Keratinocyte (primary cell): ENCODE measurements at regions not wholly inside any gene's neighbourhood (a gene's known extent, or its start where the extent isn't known, plus 50 kb on each side); places are given as distances from the start of the nearest gene placed in this dataset.

Source experiments
- DNase-seq: peaks from one replicate; pipeline ENCODE4 v3.0.0-alpha.2; 2011; ENCODE audit warnings: low read depth, missing footprints, low spot score
- FAIRE-seq: peaks from 2 replicates; lab custom pipeline; 2011; peaks lifted over from hg19 to GRCh38; lab: Jason Lieb, UNC
- H2AFZ ChIP-seq: 2 replicates; pipeline ENCODE4 v1.6.0; 2012; ENCODE audit warnings: low read length, control low read depth, inconsistent platforms; ENCODE audit not compliant: control insufficient read depth
- H3K27ac ChIP-seq: 2 replicates; pipeline ENCODE4 v1.5.1; 2011; ENCODE audit warnings: low read length; ENCODE audit not compliant: control insufficient read depth, insufficient read depth
- H3K27me3 ChIP-seq: 3 replicates; pipeline ENCODE4 v1.6.0; 2011; ENCODE audit warnings: low read length; ENCODE audit not compliant: control insufficient read depth, insufficient read depth; ENCODE audit errors: extremely low read depth
- H3K36me3 ChIP-seq, 2 experiments: 2 replicates in 1 of 2; 3 replicates in 1 of 2; pipeline ENCODE4 v1.5.1; 2011; ENCODE audit warnings: low read length in 2 of 2, mild to moderate bottlenecking in 1 of 2; ENCODE audit not compliant: control insufficient read depth in 2 of 2, insufficient read depth in 2 of 2; ENCODE audit errors: extremely low read depth in 1 of 2
- H3K4me1 ChIP-seq: 3 replicates; pipeline ENCODE4 v1.5.1; 2011; ENCODE audit warnings: low read length; ENCODE audit not compliant: control insufficient read depth, insufficient read depth; ENCODE audit errors: extremely low read depth
- H3K4me2 ChIP-seq: 3 replicates; pipeline ENCODE4 v1.6.0; 2011; ENCODE audit warnings: low read depth, low read length; ENCODE audit not compliant: control insufficient read depth, insufficient read depth; ENCODE audit errors: extremely low read depth
- H3K4me3 ChIP-seq, 3 experiments: fragments of 200-600 bp in 1 of 3; sonication (generic) in 1 of 3; 2 replicates in 2 of 3; 3 replicates in 1 of 3; pipeline ENCODE4 v1.5.1; 2011 to 2016; ENCODE audit warnings: low read length in 3 of 3, mild to moderate bottlenecking in 3 of 3, control low read depth in 2 of 3, inconsistent platforms in 1 of 3, low read depth in 1 of 3, mixed read lengths in 1 of 3, mixed run types in 1 of 3, moderate library complexity in 1 of 3; ENCODE audit not compliant: control insufficient read depth in 2 of 3, insufficient read depth in 2 of 3; ENCODE audit errors: extremely low read depth in 1 of 3
- H3K79me2 ChIP-seq: 2 replicates; pipeline ENCODE4 v1.6.0; 2012; ENCODE audit warnings: low read length; ENCODE audit not compliant: control insufficient read depth, insufficient read depth
- H3K9ac ChIP-seq: 3 replicates; pipeline ENCODE4 v1.6.0; 2011; ENCODE audit warnings: low read length; ENCODE audit not compliant: control insufficient read depth, insufficient read depth; ENCODE audit errors: extremely low read depth
- H3K9me1 ChIP-seq: 3 replicates; pipeline ENCODE4 v1.6.0; 2011; ENCODE audit warnings: low read length; ENCODE audit not compliant: control insufficient read depth, insufficient read depth; ENCODE audit errors: extremely low read depth
- H3K9me3 ChIP-seq: 2 replicates; pipeline ENCODE4 v1.5.1; 2012; ENCODE audit warnings: low read depth, low read length; ENCODE audit not compliant: control insufficient read depth
- H4K20me1 ChIP-seq: 3 replicates; pipeline ENCODE4 v1.6.0; 2011; ENCODE audit warnings: low read length; ENCODE audit not compliant: control insufficient read depth, insufficient read depth; ENCODE audit errors: extremely low read depth
- EZH2 ChIP-seq: IDR thresholded peaks from one replicate; pipeline ENCODE4 v1.6.1; 2012; ENCODE audit warnings: inconsistent platforms, mild to moderate bottlenecking, low read length, moderate library complexity
- dilution Hi-C: fragments of 300-500 bp; cut with MboI; formaldehyde crosslinking; loops from one replicate; pipeline ENCODE4 v1.7.0; 2020; ENCODE audit warnings: low sequenced_read_pairs; ENCODE audit not compliant: extremely low pct_ligation_motif_present
- TF ChIP-seq, protein P1 (sequence below), 3 experiments: IDR thresholded peaks in 1 of 3; conservative IDR thresholded peaks in 1 of 3; optimal IDR thresholded peaks in 1 of 3; 2 replicates in 2 of 3; 3 replicates in 1 of 3; pipeline versions ENCODE3 to v1.5.1; 2011; ENCODE audit warnings: low read length in 3 of 3, mild to moderate bottlenecking in 3 of 3, moderate library complexity in 2 of 3, control low read depth in 1 of 3, inconsistent platforms in 1 of 3; ENCODE audit not compliant: insufficient read depth in 2 of 3; ENCODE audit errors: extremely low read depth in 1 of 3

DNA sequence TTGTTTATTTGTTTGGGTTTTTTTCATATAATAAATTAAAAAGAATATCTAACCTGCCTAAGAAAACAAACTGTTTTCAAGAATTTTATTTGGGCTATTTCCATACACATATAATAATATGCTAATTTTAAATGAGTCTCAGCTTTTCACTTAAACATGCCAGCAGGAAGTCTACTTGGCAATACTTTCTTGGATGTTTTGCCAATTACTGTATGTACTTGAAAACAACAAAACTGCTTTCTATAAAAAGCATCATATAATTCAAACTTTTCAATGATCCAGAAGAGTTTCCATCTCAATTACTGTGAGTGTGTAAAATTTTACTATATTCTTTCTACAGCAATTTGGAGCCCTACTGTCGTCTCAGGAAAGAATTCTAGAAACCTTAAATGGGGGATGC lies 961.2 kb downstream of the PCDH17 start:
- Histone ChIP-seq H3K36me3 (no peaks in the 10 kb centered on the region), H3K9ac (no peak overlapping the region), H3K4me2 (no peak overlapping the region), H3K9me3 (no peaks in the 10 kb centered on the region), H3K27ac (no peak overlapping the region), H3K79me2 (no peaks in the 10 kb centered on the region), H2AFZ (no peak overlapping the region), H3K9me1 (no peaks in the 10 kb centered on the region), H3K27me3 (no peaks in the 10 kb centered on the region), H3K4me3 (no peak overlapping the region), H4K20me1 (no peaks in the 10 kb centered on the region), H3K4me1 (no peaks in the 10 kb centered on the region)
- no peak for DNase-seq
- dilution Hi-C loops: no loop called here
- no peak for TF ChIP-seq EZH2
- TF ChIP-seq, protein P1, sequence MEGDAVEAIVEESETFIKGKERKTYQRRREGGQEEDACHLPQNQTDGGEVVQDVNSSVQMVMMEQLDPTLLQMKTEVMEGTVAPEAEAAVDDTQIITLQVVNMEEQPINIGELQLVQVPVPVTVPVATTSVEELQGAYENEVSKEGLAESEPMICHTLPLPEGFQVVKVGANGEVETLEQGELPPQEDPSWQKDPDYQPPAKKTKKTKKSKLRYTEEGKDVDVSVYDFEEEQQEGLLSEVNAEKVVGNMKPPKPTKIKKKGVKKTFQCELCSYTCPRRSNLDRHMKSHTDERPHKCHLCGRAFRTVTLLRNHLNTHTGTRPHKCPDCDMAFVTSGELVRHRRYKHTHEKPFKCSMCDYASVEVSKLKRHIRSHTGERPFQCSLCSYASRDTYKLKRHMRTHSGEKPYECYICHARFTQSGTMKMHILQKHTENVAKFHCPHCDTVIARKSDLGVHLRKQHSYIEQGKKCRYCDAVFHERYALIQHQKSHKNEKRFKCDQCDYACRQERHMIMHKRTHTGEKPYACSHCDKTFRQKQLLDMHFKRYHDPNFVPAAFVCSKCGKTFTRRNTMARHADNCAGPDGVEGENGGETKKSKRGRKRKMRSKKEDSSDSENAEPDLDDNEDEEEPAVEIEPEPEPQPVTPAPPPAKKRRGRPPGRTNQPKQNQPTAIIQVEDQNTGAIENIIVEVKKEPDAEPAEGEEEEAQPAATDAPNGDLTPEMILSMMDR (optimal IDR thresholded peaks at IDR 0.05 in 1 of 3, IDR thresholded peaks at IDR 0.05 in 1 of 3, conservative IDR thresholded peaks at IDR 0.05 in 1 of 3; ENCODE audit: extremely low read depth in 1 of 3, insufficient read depth in 2 of 3, low read length in 3 of 3): no peak
- FAIRE-seq: no peak

DNA sequence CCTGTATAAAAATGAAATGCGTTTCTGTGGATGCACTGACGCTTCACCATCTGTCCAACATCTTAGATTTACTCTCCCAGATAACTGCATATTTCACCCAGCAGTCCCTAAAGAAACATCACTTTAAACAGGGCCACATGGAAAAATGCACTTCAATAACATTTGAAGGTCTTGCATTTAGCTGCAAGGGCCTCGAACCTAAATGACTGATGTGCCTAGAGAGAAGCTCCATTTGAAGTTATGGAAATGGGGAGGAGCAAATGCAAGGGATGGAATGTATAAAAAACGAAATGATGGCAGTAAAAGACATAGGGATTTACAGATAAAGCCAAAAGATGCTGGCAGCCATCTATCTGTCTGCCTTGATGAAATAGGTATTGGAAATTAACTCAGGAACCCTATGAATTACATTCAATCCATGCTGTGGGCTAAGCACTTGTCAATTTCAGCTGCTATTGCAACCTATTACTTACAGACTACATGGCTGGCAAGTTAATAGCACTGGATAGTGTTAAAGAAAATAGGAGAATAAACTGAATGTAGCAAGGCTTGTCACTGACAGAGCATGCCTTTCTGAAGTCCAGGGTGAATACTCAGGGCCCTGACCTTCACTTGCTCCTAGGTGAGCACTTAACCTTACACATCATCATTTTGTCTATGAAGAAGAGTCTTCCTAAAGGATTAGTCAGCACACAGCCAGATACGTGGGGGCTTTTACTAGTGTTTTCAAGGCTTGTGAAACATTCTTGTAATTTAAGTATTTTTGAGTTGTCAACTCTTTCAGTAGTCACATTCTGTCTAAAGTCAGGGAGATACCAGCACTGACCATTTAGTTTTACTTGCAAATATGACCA lies 963.4 kb downstream of the PCDH17 start:
- TF ChIP-seq, protein P1 (optimal IDR thresholded peaks at IDR 0.05 in 1 of 3, IDR thresholded peaks at IDR 0.05 in 1 of 3, conservative IDR thresholded peaks at IDR 0.05 in 1 of 3; ENCODE audit: extremely low read depth in 1 of 3, insufficient read depth in 2 of 3, low read length in 3 of 3): no peak
- Histone ChIP-seq H3K9ac (no peak overlapping the region), H3K4me1 (no peaks in the 10 kb centered on the region), H3K27me3 (no peaks in the 10 kb centered on the region), H3K27ac (no peak overlapping the region), H2AFZ (no peak overlapping the region), H3K4me2 (no peak overlapping the region), H3K36me3 (no peaks in the 10 kb centered on the region), H4K20me1 (no peaks in the 10 kb centered on the region), H3K9me3 (no peaks in the 10 kb centered on the region), H3K9me1 (no peaks in the 10 kb centered on the region), H3K79me2 (no peaks in the 10 kb centered on the region), H3K4me3 (no peak overlapping the region)
- FAIRE-seq: no peak
- dilution Hi-C loops: no loop called here
- no peak for DNase-seq
